OCI-LY7 (cell line): ENCODE measurements at regions not wholly inside any gene's neighbourhood (a gene's known extent, or its start where the extent isn't known, plus 50 kb on each side); places are given as distances from the start of the nearest gene placed in this dataset.
"Not testable (repeated sequence)": the region's sequence is repeated elsewhere in the genome, so short reads cannot be mapped to it uniquely, and the experiment has no call there.

ENCODE experiments used
- BruUV-seq: library from RNA; stranded (reverse); fragments of 400-500 nt; replicated peaks from 2 replicates; lab custom pipeline; 2021; lab: Mats Ljungman, UMichigan
- CTCF ChIA-PET: fragments of 300-600 bp; sonication (Branson Sonifier 250); formaldehyde crosslinking; loops from one replicate; lab custom pipeline; 2022; ENCODE audit warnings: antibody characterized with exemption; ENCODE audit not compliant: unreplicated experiment; lab: Charles Lee
- POLR2A ChIA-PET: fragments of 300-600 bp; sonication (Branson Sonifier 250); formaldehyde crosslinking; loops from one replicate; lab custom pipeline; 2022; ENCODE audit warnings: antibody characterized with exemption; lab: Charles Lee
- DNase-seq: peaks from one replicate; pipeline ENCODE4 v3.0.0-alpha.2; 2015; ENCODE audit warnings: low spot score
- H2AFZ ChIP-seq: fragments of 200-600 bp; sonication (generic), shearing (Covaris generic); 2 replicates; pipeline ENCODE4 v1.6.1; 2014; ENCODE audit warnings: mild to moderate bottlenecking, antibody characterized with exemption, low read length, moderate library complexity
- H3K27ac ChIP-seq: fragments of 200-600 bp; sonication (generic); 2 replicates; pipeline ENCODE4 v1.5.1; 2014; ENCODE audit warnings: mixed run types, low read depth, mild to moderate bottlenecking, moderate library complexity, low read length, inconsistent platforms; ENCODE audit not compliant: poor library complexity, severe bottlenecking
- H3K36me3 ChIP-seq: fragments of 200-600 bp; sonication (generic); 2 replicates; pipeline ENCODE4 v1.6.1; 2014; ENCODE audit warnings: mild to moderate bottlenecking, antibody characterized with exemption, low read length, moderate library complexity, mixed read lengths; ENCODE audit not compliant: insufficient read depth
- H3K4me1 ChIP-seq: fragments of 200-600 bp; sonication (generic); 2 replicates; pipeline ENCODE4 v1.5.1; 2014; ENCODE audit warnings: mild to moderate bottlenecking, low read length; ENCODE audit not compliant: insufficient read depth, poor library complexity, severe bottlenecking
- H3K4me2 ChIP-seq: fragments of 200-600 bp; sonication (generic); 2 replicates; pipeline ENCODE4 v1.6.1; 2014; ENCODE audit warnings: mild to moderate bottlenecking, low read length
- H3K4me3 ChIP-seq: fragments of 200-600 bp; sonication (generic); 2 replicates; pipeline ENCODE4 v1.5.1; 2014; ENCODE audit warnings: mild to moderate bottlenecking, low read depth, low read length; ENCODE audit not compliant: poor library complexity, severe bottlenecking
- H3K79me2 ChIP-seq: fragments of 200-600 bp; sonication (generic); 2 replicates; pipeline ENCODE4 v1.6.1; 2016; ENCODE audit warnings: low read depth, mild to moderate bottlenecking, low read length, moderate library complexity, mixed read lengths; ENCODE audit not compliant: insufficient read depth
- H3K9me2 ChIP-seq: fragments of 200-600 bp; sonication (generic); 2 replicates; pipeline ENCODE4 v1.6.1; 2016; ENCODE audit warnings: mild to moderate bottlenecking, low read length, mixed read lengths; ENCODE audit not compliant: insufficient read depth
- H3K9me3 ChIP-seq: fragments of 200-600 bp; sonication (generic); 2 replicates; pipeline ENCODE4 v1.6.1; 2014; ENCODE audit warnings: mild to moderate bottlenecking, mixed run types, low read length, mixed read lengths
- H4K20me1 ChIP-seq: fragments of 200-600 bp; sonication (generic); 2 replicates; pipeline ENCODE4 v1.6.1; 2014; ENCODE audit warnings: mild to moderate bottlenecking, antibody characterized with exemption, low read length, moderate library complexity, mixed read lengths; ENCODE audit not compliant: insufficient read depth
- CTCF ChIP-seq: fragments of 200-600 bp; sonication (generic); conservative IDR thresholded peaks from 2 replicates; pipeline ENCODE4 v1.5.1; 2014; ENCODE audit warnings: mild to moderate bottlenecking, antibody characterized with exemption, low read length, moderate library complexity, mixed read lengths
- EZH2phosphoT487 ChIP-seq: fragments of 200-600 bp; sonication (generic); IDR thresholded peaks from 2 replicates; pipeline ENCODE4 v1.6.1; 2018; ENCODE audit warnings: low read depth, borderline replicate concordance, mild to moderate bottlenecking, mixed run types, antibody characterized with exemption, low read length, moderate library complexity, mixed read lengths
- intact Hi-C: fragments of 100-400 bp; cut with micrococcal nuclease; formaldehyde crosslinking; loops from one replicate; pipeline ENCODE4 v1.10.0; 2022; ENCODE audit not compliant: unreplicated experiment

- no peak for DNase-seq
- no peaks in the 10 kb centered on the region for H3K9me3 ChIP-seq
- no peaks in the 10 kb centered on the region for H3K79me2 ChIP-seq
- no peak overlapping the region for H2AFZ ChIP-seq
- no TSS peak for BruUV-seq
- ChIA-PET POLR2A (no interaction called here), CTCF (no interaction called here)
- H3K27ac ChIP-seq = no peak overlapping the region
- intact Hi-C loops = no loop called here
- no peak overlapping the region for H3K4me2 ChIP-seq
- no peaks in the 10 kb centered on the region for H3K4me1 ChIP-seq
- TF ChIP-seq EZH2phosphoT487 = no peak
- TF ChIP-seq CTCF = no peak
- H3K4me3 ChIP-seq = no peak overlapping the region
- H3K9me2 ChIP-seq = no peaks in the 10 kb centered on the region
- no peaks in the 10 kb centered on the region for H3K36me3 ChIP-seq
- no peaks in the 10 kb centered on the region for H4K20me1 ChIP-seq
Observed at GRCh38 chr5:111618623-111619271, 106.4 kb upstream of the STARD4 start.

GRCh38 chr5:111615054-111615453 is 102.7 kb upstream of the STARD4 start:
- ChIA-PET POLR2A (interaction anchor here (0.7 to 0.9 kb wide), 2 partner anchors 16 to 706 kb away, joined by 3 read pairs; no protein-coding TSS in a partner anchor), CTCF (no interaction called here)
- H2AFZ ChIP-seq = no peak overlapping the region
- H3K27ac ChIP-seq = no peak overlapping the region
- intact Hi-C loops = no loop called here
- no peak overlapping the region for H3K4me3 ChIP-seq
- H3K4me1 ChIP-seq = no peaks in the 10 kb centered on the region
- no peak for DNase-seq
- H3K9me3 ChIP-seq = no peaks in the 10 kb centered on the region
- TF ChIP-seq EZH2phosphoT487 = no peak
- TF ChIP-seq CTCF = peak; percentile 21; the same call in 1 of the 2 replicates
- H4K20me1 ChIP-seq = no peaks in the 10 kb centered on the region
- no peaks in the 10 kb centered on the region for H3K9me2 ChIP-seq
- no peaks in the 10 kb centered on the region for H3K79me2 ChIP-seq
- H3K36me3 ChIP-seq = no peaks in the 10 kb centered on the region
- no peak overlapping the region for H3K4me2 ChIP-seq
- no TSS peak for BruUV-seq

GRCh38 chr5:111612013-111612630 is 99.8 kb upstream of the STARD4 start:
- H3K4me1 ChIP-seq, intact Hi-C loops, H3K27ac ChIP-seq, BruUV-seq, H3K36me3 ChIP-seq, H3K4me3 ChIP-seq, H3K9me3 ChIP-seq, DNase-seq, H4K20me1 ChIP-seq, POLR2A ChIA-PET, CTCF ChIA-PET, H3K79me2 ChIP-seq, H2AFZ ChIP-seq, H3K9me2 ChIP-seq, H3K4me2 ChIP-seq: not testable (repeated sequence)
